ENCODE measurements at regions not wholly inside any gene's neighbourhood (a gene's known extent, or its start where the extent isn't known, plus 50 kb on each side); places are given as distances from the start of the nearest gene placed in this dataset.
A peak's percentile ranks its signal among the peaks of the same experiment; 100 is the strongest.
"Not testable (repeated sequence)": the region's sequence is repeated elsewhere in the genome, so short reads cannot be mapped to it uniquely, and the experiment has no call there.

- H2AFZ ChIP-seq (ENCODE audit: insufficient read depth, low read depth, low read length, poor library complexity, severe bottlenecking) = no peak overlapping the region
- Mint-ChIP-seq H3K27ac (peak overlapping the region in 1 of 7 donors; percentile 3), H3K4me1 (no peaks in the 10 kb centered on the region), H3K27me3 (ENCODE audit: low read depth in 3 of 3) (no peaks in the 10 kb centered on the region), H3K36me3 (no peaks in the 10 kb centered on the region), H3K9me3 (peaks cover 8 to 25% (median 15%) of the 10 kb centered on the region in 7 donors), H3K4me3 (no peak overlapping the region)
- intact Hi-C loops (cut with micrococcal nuclease) = no loop called here
- H3K9me3 ChIP-seq (replicated peaks in 1 of 2; ENCODE audit: control insufficient read depth in 1 of 2, insufficient read depth in 1 of 2, low read length in 2 of 2) = peaks cover 21 to 35% of the 10 kb centered on the region in 2 donors
- no peak for DNase-seq
- no peak overlapping the region for H3K4me3 ChIP-seq (replicated peaks in 1 of 3; ENCODE audit: low read depth in 2 of 3, low read length in 3 of 3)
- H3K36me3 ChIP-seq (replicated peaks in 1 of 2; ENCODE audit: control insufficient read depth in 1 of 2, insufficient read depth in 2 of 2, low read length in 2 of 2) = no peaks in the 10 kb centered on the region
- H3K4me2 ChIP-seq (replicated peaks; ENCODE audit: extremely low read depth, low read length, poor library complexity, severe bottlenecking) = no peak overlapping the region
- no peaks in the 10 kb centered on the region for H4K20me1 ChIP-seq (ENCODE audit: insufficient read depth, low read length)
- 100% methylated on average over 1 of the region's 6 CpGs for WGBS (ENCODE audit: insufficient coverage)
- no peaks in the 10 kb centered on the region for H3K79me2 ChIP-seq (ENCODE audit: insufficient read depth, low read length)
- H3K27me3 ChIP-seq (ENCODE audit: control insufficient read depth in 2 of 2, insufficient read depth in 2 of 2, low read length in 2 of 2) = no peaks in the 10 kb centered on the region
- H3K27ac ChIP-seq (ENCODE audit: low read depth in 1 of 2, low read length in 2 of 2) = no peak overlapping the region
- no peak for TF ChIP-seq CTCF (IDR thresholded peaks at IDR 0.05)
- no peak overlapping the region for H3K9ac ChIP-seq (ENCODE audit: insufficient read depth, low read length, poor library complexity, severe bottlenecking)
- H3K4me1 ChIP-seq (ENCODE audit: control insufficient read depth in 1 of 2, insufficient read depth in 2 of 2, low read length in 2 of 2) = no peaks in the 10 kb centered on the region
These were observed 239.1 kb downstream of the CHM start for GRCh38 chrX:85808217-85808616.

GRCh38 chrX:85772391-85772790, 275.0 kb downstream of the CHM start:
- H3K27me3 ChIP-seq (ENCODE audit: control insufficient read depth in 2 of 2, insufficient read depth in 2 of 2, low read length in 2 of 2); H3K27me3 Mint-ChIP-seq (ENCODE audit: low read depth in 3 of 3); H3K9me3 ChIP-seq (replicated peaks in 1 of 2; ENCODE audit: control insufficient read depth in 1 of 2, insufficient read depth in 1 of 2, low read length in 2 of 2); DNase-seq; intact Hi-C loops (cut with micrococcal nuclease); H3K79me2 ChIP-seq (ENCODE audit: insufficient read depth, low read length); H3K9ac ChIP-seq (ENCODE audit: insufficient read depth, low read length, poor library complexity, severe bottlenecking); H3K27ac ChIP-seq (ENCODE audit: low read depth in 1 of 2, low read length in 2 of 2); H3K4me1 Mint-ChIP-seq; H4K20me1 ChIP-seq (ENCODE audit: insufficient read depth, low read length); H3K36me3 ChIP-seq (replicated peaks in 1 of 2; ENCODE audit: control insufficient read depth in 1 of 2, insufficient read depth in 2 of 2, low read length in 2 of 2); H3K4me1 ChIP-seq (ENCODE audit: control insufficient read depth in 1 of 2, insufficient read depth in 2 of 2, low read length in 2 of 2); H3K27ac Mint-ChIP-seq; H2AFZ ChIP-seq (ENCODE audit: insufficient read depth, low read depth, low read length, poor library complexity, severe bottlenecking); H3K4me2 ChIP-seq (replicated peaks; ENCODE audit: extremely low read depth, low read length, poor library complexity, severe bottlenecking); H3K4me3 Mint-ChIP-seq; H3K4me3 ChIP-seq (replicated peaks in 1 of 3; ENCODE audit: low read depth in 2 of 3, low read length in 3 of 3); H3K36me3 Mint-ChIP-seq: not testable (repeated sequence)
- no CpG with 5 or more reads among the region's 8 CpGs for WGBS (ENCODE audit: insufficient coverage)
- H3K9me3 Mint-ChIP-seq = peaks cover 0 to 12% (median 3%) of the 10 kb centered on the region in 7 donors
